Activated naive CD8-positive, alpha-beta T cell treated with anti-CD3 and anti-CD28 coated beads, Interleukin-2, amount 10 ng/mL, durations not matched to agents 7 days and 5 days (primary cell): ENCODE measurements at regions not wholly inside any gene's neighbourhood (a gene's known extent, or its start where the extent isn't known, plus 50 kb on each side); places are given as distances from the start of the nearest gene placed in this dataset.
"Not testable (repeated sequence)": the region's sequence is repeated elsewhere in the genome, so short reads cannot be mapped to it uniquely, and the experiment has no call there.

Source experiments
- ATAC-seq: fragments of 150-1000 bp; cut with Tn5 transposase; one replicate; pipeline ENCODE4 v1.10.0; 2021; ENCODE audit warnings: low read depth, moderate library complexity
- POLR2A ChIA-PET: fragments of 350-600 bp; sonication (Branson Sonifier 250); formaldehyde crosslinking; loops from one replicate; lab custom pipeline; 2021; ENCODE audit warnings: antibody characterized with exemption; lab: Charles Lee
- DNase-seq: peaks from one replicate; pipeline ENCODE4 v3.0.0; 2021
- H3K27ac Mint-ChIP-seq: one replicate; pipeline ENCODE4 v1.8.0; 2022; ENCODE audit warnings: mild to moderate bottlenecking, mixed read lengths
- H3K27me3 Mint-ChIP-seq: one replicate; pipeline ENCODE4 v1.8.0; 2022; ENCODE audit warnings: mild to moderate bottlenecking, moderate library complexity, mixed read lengths
- H3K36me3 Mint-ChIP-seq: one replicate; pipeline ENCODE4 v1.8.0; 2021; ENCODE audit warnings: mild to moderate bottlenecking, mixed read lengths
- H3K4me1 Mint-ChIP-seq: one replicate; pipeline ENCODE4 v1.8.0; 2021; ENCODE audit warnings: mixed read lengths
- H3K4me3 Mint-ChIP-seq: one replicate; pipeline ENCODE4 v1.8.0; 2022; ENCODE audit warnings: mild to moderate bottlenecking, moderate library complexity, mixed read lengths
- H3K9me3 Mint-ChIP-seq: one replicate; pipeline ENCODE4 v1.8.0; 2021; ENCODE audit warnings: mixed read lengths

- Mint-ChIP-seq H3K9me3 (peaks cover 3% of the 10 kb centered on the region), H3K27ac (no peak overlapping the region), H3K27me3 (no peaks in the 10 kb centered on the region), H3K36me3 (no peaks in the 10 kb centered on the region), H3K4me3 (no peak overlapping the region), H3K4me1 (no peaks in the 10 kb centered on the region)
- DNase-seq: no peak
- ATAC-seq: no peak
- POLR2A ChIA-PET: no interaction called here
Measured at GRCh38 chr9:32011049-32011448, 373.4 kb upstream of the ACO1 start.

GRCh38 chr9:32015795-32016194, 368.6 kb upstream of the ACO1 start:
- H3K9me3 Mint-ChIP-seq: peaks cover 4% of the 10 kb centered on the region
- no peak overlapping the region for H3K27ac Mint-ChIP-seq
- H3K4me3 Mint-ChIP-seq: no peak overlapping the region
- no peaks in the 10 kb centered on the region for H3K27me3 Mint-ChIP-seq
- DNase-seq: no peak
- ATAC-seq: no peak
- no peaks in the 10 kb centered on the region for H3K4me1 Mint-ChIP-seq
- POLR2A ChIA-PET: no interaction called here
- H3K36me3 Mint-ChIP-seq: no peaks in the 10 kb centered on the region

- Mint-ChIP-seq H3K27me3 (no peaks in the 10 kb centered on the region), H3K9me3 (peaks cover 1% of the 10 kb centered on the region), H3K4me1 (no peaks in the 10 kb centered on the region), H3K4me3 (no peak overlapping the region), H3K27ac (no peak overlapping the region), H3K36me3 (no peaks in the 10 kb centered on the region)
- POLR2A ChIA-PET: no interaction called here
- ATAC-seq (no peak), DNase-seq (no peak)
Measured at GRCh38 chr9:32045513-32045912, 338.9 kb upstream of the ACO1 start.

GRCh38 chr9:32067261-32067660, 317.2 kb upstream of the ACO1 start:
- Mint-ChIP-seq H3K9me3 (no peaks in the 10 kb centered on the region), H3K4me3 (no peak overlapping the region), H3K27ac (no peak overlapping the region), H3K27me3 (peaks cover 2% of the 10 kb centered on the region), H3K36me3 (no peaks in the 10 kb centered on the region), H3K4me1 (no peaks in the 10 kb centered on the region)
- ATAC-seq (no peak), DNase-seq (no peak)
- POLR2A ChIA-PET: no interaction called here

- H3K4me1 Mint-ChIP-seq: no peaks in the 10 kb centered on the region
- no peak overlapping the region for H3K27ac Mint-ChIP-seq
- no peaks in the 10 kb centered on the region for H3K9me3 Mint-ChIP-seq
- no peaks in the 10 kb centered on the region for H3K36me3 Mint-ChIP-seq
- H3K27me3 Mint-ChIP-seq: no peaks in the 10 kb centered on the region
- no peak for ATAC-seq
- no peak overlapping the region for H3K4me3 Mint-ChIP-seq
- POLR2A ChIA-PET: no interaction called here
- DNase-seq: no peak
Measured at GRCh38 chr9:32069169-32069813, 315.2 kb upstream of the ACO1 start.

- DNase-seq: no peak
- Mint-ChIP-seq H3K9me3 (peaks cover 2% of the 10 kb centered on the region), H3K27ac (no peak overlapping the region), H3K4me3 (no peak overlapping the region), H3K4me1 (no peaks in the 10 kb centered on the region), H3K36me3 (no peaks in the 10 kb centered on the region), H3K27me3 (no peaks in the 10 kb centered on the region)
- POLR2A ChIA-PET: no interaction called here
- ATAC-seq: no peak
Measured at GRCh38 chr9:32069969-32070368, 314.5 kb upstream of the ACO1 start.

- POLR2A ChIA-PET: no interaction called here
- no peak overlapping the region for H3K4me3 Mint-ChIP-seq
Measured at GRCh38 chr9:32072570-32072969, 311.9 kb upstream of the ACO1 start.

GRCh38 chr9:32092031-32092430, 292.4 kb upstream of the ACO1 start:
- ATAC-seq (no peak), DNase-seq (no peak)
- no peaks in the 10 kb centered on the region for H3K36me3 Mint-ChIP-seq
- H3K9me3 Mint-ChIP-seq: no peaks in the 10 kb centered on the region
- POLR2A ChIA-PET: no interaction called here
- H3K4me1 Mint-ChIP-seq: no peaks in the 10 kb centered on the region
- no peak overlapping the region for H3K4me3 Mint-ChIP-seq
- no peak overlapping the region for H3K27ac Mint-ChIP-seq
- no peaks in the 10 kb centered on the region for H3K27me3 Mint-ChIP-seq

More at GRCh38 chr9:32072570-32072969, 311.9 kb upstream of the ACO1 start:
- no peak for DNase-seq
- Mint-ChIP-seq H3K36me3 (no peaks in the 10 kb centered on the region), H3K4me1 (no peaks in the 10 kb centered on the region), H3K9me3 (peaks cover 2% of the 10 kb centered on the region), H3K27me3 (no peaks in the 10 kb centered on the region), H3K27ac (no peak overlapping the region)
- no peak for ATAC-seq

GRCh38 chr9:32117291-32117690, 267.2 kb upstream of the ACO1 start:
- no peaks in the 10 kb centered on the region for H3K36me3 Mint-ChIP-seq
- H3K4me3 Mint-ChIP-seq: no peak overlapping the region
- no peak for ATAC-seq
- POLR2A ChIA-PET: no interaction called here
- no peaks in the 10 kb centered on the region for H3K9me3 Mint-ChIP-seq
- no peak overlapping the region for H3K27ac Mint-ChIP-seq
- H3K4me1 Mint-ChIP-seq: no peaks in the 10 kb centered on the region
- H3K27me3 Mint-ChIP-seq: no peaks in the 10 kb centered on the region
- no peak for DNase-seq

- DNase-seq: no peak
- no peaks in the 10 kb centered on the region for H3K4me1 Mint-ChIP-seq
- POLR2A ChIA-PET: no interaction called here
Measured at GRCh38 chr9:32128546-32128945, 255.9 kb upstream of the ACO1 start.

GRCh38 chr9:32130709-32131108, 253.7 kb upstream of the ACO1 start:
- H3K9me3 Mint-ChIP-seq, H3K27ac Mint-ChIP-seq, ATAC-seq, H3K27me3 Mint-ChIP-seq, H3K4me1 Mint-ChIP-seq, POLR2A ChIA-PET, H3K4me3 Mint-ChIP-seq, H3K36me3 Mint-ChIP-seq, DNase-seq: not testable (repeated sequence)

More at GRCh38 chr9:32128546-32128945, 255.9 kb upstream of the ACO1 start:
- no peak for ATAC-seq
- Mint-ChIP-seq H3K9me3 (no peaks in the 10 kb centered on the region), H3K4me3 (no peak overlapping the region), H3K27me3 (no peaks in the 10 kb centered on the region), H3K36me3 (no peaks in the 10 kb centered on the region), H3K27ac (no peak overlapping the region)

- Mint-ChIP-seq H3K27me3 (no peaks in the 10 kb centered on the region), H3K27ac (no peak overlapping the region), H3K9me3 (no peaks in the 10 kb centered on the region), H3K4me3 (no peak overlapping the region), H3K4me1 (no peaks in the 10 kb centered on the region), H3K36me3 (no peaks in the 10 kb centered on the region)
- ATAC-seq (no peak), DNase-seq (no peak)
- POLR2A ChIA-PET: no interaction called here
Measured at GRCh38 chr9:32136700-32137339, 247.6 kb upstream of the ACO1 start.

GRCh38 chr9:32142074-32142473, 242.4 kb upstream of the ACO1 start:
- H3K9me3 Mint-ChIP-seq: no peaks in the 10 kb centered on the region
- POLR2A ChIA-PET: no interaction called here
- no peak for ATAC-seq
- no peaks in the 10 kb centered on the region for H3K27me3 Mint-ChIP-seq
- H3K4me1 Mint-ChIP-seq: no peaks in the 10 kb centered on the region
- H3K27ac Mint-ChIP-seq: no peak overlapping the region
- no peak overlapping the region for H3K4me3 Mint-ChIP-seq
- no peak for DNase-seq
- no peaks in the 10 kb centered on the region for H3K36me3 Mint-ChIP-seq

- H3K4me3 Mint-ChIP-seq, H3K27ac Mint-ChIP-seq, H3K4me1 Mint-ChIP-seq, ATAC-seq, POLR2A ChIA-PET, H3K9me3 Mint-ChIP-seq, DNase-seq, H3K27me3 Mint-ChIP-seq, H3K36me3 Mint-ChIP-seq: not testable (repeated sequence)
Measured at GRCh38 chr9:32148553-32148952, 235.9 kb upstream of the ACO1 start.
